Astrocyte of the cerebellum (primary cell): ENCODE measurements at regions not wholly inside any gene's neighbourhood (a gene's known extent, or its start where the extent isn't known, plus 50 kb on each side); places are given as distances from the start of the nearest gene placed in this dataset.

Source experiments
- DNase-seq: peaks from one replicate; pipeline ENCODE4 v3.0.0-alpha.2; 2011; ENCODE audit warnings: low read depth
- H3K4me3 ChIP-seq: 2 replicates; pipeline ENCODE4 v1.5.1; 2011; ENCODE audit warnings: mild to moderate bottlenecking, low read depth, low read length, moderate library complexity
- in situ Hi-C: cut with HindIII; loops from 2 replicates; pipeline ENCODE4 v1.10.0; 2017; ENCODE audit warnings: low sequenced_read_pairs
- TF ChIP-seq, protein P1 (sequence below): IDR thresholded peaks from 2 replicates; pipeline ENCODE4 v1.5.1; 2012; ENCODE audit warnings: low read length, low read depth, moderate library complexity, mild to moderate bottlenecking; ENCODE audit errors: missing control alignments

DNA sequence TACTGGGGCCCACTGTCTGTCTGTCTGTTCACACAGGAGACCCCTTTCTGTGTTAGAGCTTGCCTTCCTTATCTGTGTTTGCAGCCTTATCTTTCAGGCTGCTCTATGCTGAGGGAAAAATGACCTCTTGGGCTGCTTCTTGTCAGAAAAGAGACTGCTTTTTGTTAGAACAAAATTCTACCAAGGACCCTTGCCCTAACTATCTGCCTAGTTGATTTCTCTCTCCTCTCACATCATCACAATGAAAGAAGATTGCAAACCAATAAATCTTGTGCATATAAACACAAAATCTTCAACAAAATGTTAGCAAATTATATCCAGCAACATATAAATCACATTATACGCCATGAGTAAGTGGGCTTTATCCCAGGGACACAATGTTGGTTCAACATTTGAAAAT lies 1117.7 kb downstream of the CDH11 start:
- TF ChIP-seq, protein P1, sequence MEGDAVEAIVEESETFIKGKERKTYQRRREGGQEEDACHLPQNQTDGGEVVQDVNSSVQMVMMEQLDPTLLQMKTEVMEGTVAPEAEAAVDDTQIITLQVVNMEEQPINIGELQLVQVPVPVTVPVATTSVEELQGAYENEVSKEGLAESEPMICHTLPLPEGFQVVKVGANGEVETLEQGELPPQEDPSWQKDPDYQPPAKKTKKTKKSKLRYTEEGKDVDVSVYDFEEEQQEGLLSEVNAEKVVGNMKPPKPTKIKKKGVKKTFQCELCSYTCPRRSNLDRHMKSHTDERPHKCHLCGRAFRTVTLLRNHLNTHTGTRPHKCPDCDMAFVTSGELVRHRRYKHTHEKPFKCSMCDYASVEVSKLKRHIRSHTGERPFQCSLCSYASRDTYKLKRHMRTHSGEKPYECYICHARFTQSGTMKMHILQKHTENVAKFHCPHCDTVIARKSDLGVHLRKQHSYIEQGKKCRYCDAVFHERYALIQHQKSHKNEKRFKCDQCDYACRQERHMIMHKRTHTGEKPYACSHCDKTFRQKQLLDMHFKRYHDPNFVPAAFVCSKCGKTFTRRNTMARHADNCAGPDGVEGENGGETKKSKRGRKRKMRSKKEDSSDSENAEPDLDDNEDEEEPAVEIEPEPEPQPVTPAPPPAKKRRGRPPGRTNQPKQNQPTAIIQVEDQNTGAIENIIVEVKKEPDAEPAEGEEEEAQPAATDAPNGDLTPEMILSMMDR, result no peak
- DNase-seq, result no peak
- in situ Hi-C loops, result no loop called here
- H3K4me3 ChIP-seq, result no peak overlapping the region

DNA sequence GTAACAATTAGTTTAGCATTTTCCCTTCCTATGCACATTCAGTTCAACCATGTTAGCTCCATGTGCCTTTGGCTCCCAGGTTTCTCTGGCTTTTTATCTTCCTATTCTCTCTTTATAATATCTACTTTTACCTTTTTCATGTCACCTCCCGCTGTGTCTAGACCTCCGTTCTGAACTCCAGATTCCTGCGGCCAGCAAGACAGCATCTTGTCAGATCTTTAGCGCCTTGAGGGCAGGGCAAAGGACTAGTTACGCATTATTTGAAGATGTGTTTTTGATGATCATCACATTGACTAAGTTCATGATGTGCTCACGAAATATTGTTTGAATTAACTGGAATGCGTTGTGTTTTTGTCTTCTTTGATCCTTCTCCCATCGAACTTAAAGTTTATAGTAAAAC lies 1126.8 kb downstream of the CDH11 start:
- no peak for DNase-seq
- in situ Hi-C loops, result no loop called here
- TF ChIP-seq, protein P1, result no peak
- no peak overlapping the region for H3K4me3 ChIP-seq

DNA sequence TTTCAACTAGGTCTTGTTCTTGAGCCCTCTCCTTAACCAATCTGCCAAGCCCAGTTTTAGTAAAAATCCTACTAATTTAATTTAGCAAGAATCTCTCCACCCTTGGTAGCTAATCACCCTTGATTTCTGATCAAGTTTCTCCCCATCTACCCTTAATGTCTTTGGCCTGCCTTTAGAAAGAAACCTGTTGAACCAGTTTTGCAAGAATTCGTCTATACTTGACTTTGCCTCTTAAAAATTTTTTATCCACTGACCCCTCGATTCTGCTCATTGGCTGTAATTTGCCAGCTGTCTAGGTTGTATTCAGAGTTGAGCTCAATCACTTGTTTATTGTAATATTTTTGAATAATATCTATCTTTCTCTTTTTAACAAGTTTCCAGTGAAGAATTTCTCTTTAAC lies 1138.5 kb downstream of the CDH11 start:
- TF ChIP-seq, protein P1, result no peak
- no peak for DNase-seq
- H3K4me3 ChIP-seq, result no peak overlapping the region
- in situ Hi-C loops, result no loop called here

DNA sequence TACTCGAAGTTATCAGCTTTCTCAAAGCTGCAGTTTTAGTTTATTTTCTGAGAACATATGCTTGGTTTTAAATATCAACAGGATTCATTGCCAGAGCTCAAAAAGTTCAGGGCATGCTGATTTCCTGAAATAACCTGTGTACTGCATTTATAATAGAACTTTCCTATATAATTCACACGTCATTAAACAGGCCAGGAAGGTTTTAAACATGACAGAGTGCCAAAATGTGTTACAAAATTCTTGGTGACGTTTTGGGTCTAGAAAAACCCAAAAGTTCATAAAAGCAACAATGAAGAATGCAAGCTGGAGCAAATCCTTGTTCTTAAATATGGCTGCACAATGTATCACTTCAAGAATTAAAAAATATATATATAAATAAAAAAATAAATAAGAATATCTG lies 1139.1 kb downstream of the CDH11 start:
- in situ Hi-C loops, result no loop called here
- no peak for DNase-seq
- TF ChIP-seq, protein P1, result no peak
- H3K4me3 ChIP-seq, result no peak overlapping the region

DNA sequence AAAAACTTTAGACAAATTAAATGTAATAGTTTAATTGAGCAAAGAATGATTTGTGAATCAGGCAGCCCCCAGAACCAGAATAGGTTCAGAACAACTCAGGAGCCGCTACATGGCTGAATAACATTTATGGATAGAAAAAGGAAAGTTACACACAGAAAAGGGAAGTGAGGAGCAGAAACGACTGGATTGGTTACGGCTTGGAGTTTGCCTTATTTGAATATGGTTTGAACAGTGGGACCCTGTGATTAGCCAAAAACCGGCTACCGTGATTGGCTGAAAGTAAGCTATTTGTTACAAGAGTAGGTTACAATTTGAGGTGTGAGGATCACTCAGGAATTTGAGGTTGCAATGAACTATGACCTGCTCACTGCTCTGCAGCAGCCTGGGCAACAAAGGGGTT lies 1139.8 kb downstream of the CDH11 start:
- TF ChIP-seq, protein P1, result no peak
- H3K4me3 ChIP-seq, result no peak overlapping the region
- in situ Hi-C loops, result no loop called here
- no peak for DNase-seq

DNA sequence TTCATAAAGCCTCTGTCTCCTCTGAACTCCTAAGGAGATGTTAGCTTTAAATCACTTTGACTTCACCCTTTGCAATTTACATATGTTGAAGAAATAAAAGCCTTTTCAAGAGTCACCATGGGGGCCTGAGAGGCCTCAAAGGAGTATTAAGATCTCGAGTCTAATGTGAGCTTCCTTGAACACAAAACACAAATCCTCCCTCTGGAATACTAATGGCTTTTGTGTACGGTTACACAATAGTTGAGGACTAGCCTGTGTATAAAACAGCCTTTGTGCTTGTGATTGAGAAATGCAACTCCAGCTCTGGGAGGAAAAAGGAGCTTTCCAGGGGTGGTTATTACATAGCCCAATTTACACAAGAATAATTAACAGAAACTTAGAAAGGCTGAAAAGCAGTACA lies 1140.2 kb downstream of the CDH11 start:
- no peak overlapping the region for H3K4me3 ChIP-seq
- in situ Hi-C loops, result no loop called here
- DNase-seq, result no peak
- TF ChIP-seq, protein P1, result no peak

DNA sequence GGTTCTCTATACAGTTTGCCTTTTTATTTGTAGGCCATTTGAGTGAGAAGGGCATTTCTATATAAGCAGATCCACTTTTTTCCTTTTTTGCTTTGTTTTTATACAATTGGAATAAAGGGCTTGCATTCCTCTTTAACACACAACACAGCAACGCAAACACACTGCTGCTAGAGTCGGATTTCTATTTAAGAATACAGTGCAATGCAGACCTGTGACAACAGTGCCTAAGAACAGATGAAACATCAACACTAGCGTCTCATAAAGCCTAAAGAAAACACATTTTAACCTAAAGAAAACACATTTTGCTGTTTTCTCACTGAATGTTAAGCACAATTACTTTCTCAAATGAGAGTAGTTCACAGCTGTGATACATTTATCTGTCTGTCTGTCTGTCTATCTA lies 1141.1 kb downstream of the CDH11 start:
- no peak for DNase-seq
- in situ Hi-C loops, result no loop called here
- TF ChIP-seq, protein P1, result no peak
- H3K4me3 ChIP-seq, result no peak overlapping the region
